DND-41 (cell line): ENCODE measurements at regions not wholly inside any gene's neighbourhood (a gene's known extent, or its start where the extent isn't known, plus 50 kb on each side); places are given as distances from the start of the nearest gene placed in this dataset.

Source experiments
- ATAC-seq: fragments of 200-7000 bp; cut with Tn5 transposase; 3 replicates; pipeline ENCODE4 v1.9.1; 2021; ENCODE audit warnings: low read depth; ENCODE audit not compliant: insufficient read depth
- DNase-seq: peaks from one replicate; pipeline ENCODE4 v3.0.0-alpha.2; 2020
- H2AFZ ChIP-seq: 2 replicates; pipeline ENCODE4 v1.6.0; 2012; ENCODE audit warnings: low read depth, low read length
- H3K27ac ChIP-seq: 2 replicates; pipeline ENCODE4 v1.5.1; 2012; ENCODE audit warnings: low read length, inconsistent platforms
- H3K27me3 ChIP-seq: fragments of 200-600 bp; sonication (generic); 2 replicates; pipeline ENCODE4 v1.6.0; 2012; ENCODE audit warnings: low read length, mild to moderate bottlenecking, inconsistent platforms; ENCODE audit not compliant: insufficient read depth, poor library complexity
- H3K36me3 ChIP-seq: 2 replicates; pipeline ENCODE4 v1.5.1; 2012; ENCODE audit warnings: low read length, inconsistent platforms; ENCODE audit not compliant: insufficient read depth
- H3K4me1 ChIP-seq: 2 replicates; pipeline ENCODE4 v1.5.1; 2012; ENCODE audit warnings: mild to moderate bottlenecking, low read length; ENCODE audit not compliant: insufficient read depth
- H3K4me2 ChIP-seq: 2 replicates; pipeline ENCODE4 v1.6.0; 2012; ENCODE audit warnings: mild to moderate bottlenecking, moderate library complexity, low read length, inconsistent platforms; ENCODE audit not compliant: insufficient read depth
- H3K4me3 ChIP-seq, 2 experiments: fragments of 200-600 bp in 1 of 2; shearing (Covaris generic) in 1 of 2; 2 replicates each; pipeline ENCODE4 v1.5.1; 2012 to 2016; ENCODE audit warnings: inconsistent platforms in 2 of 2, low read length in 2 of 2, mild to moderate bottlenecking in 2 of 2, low read depth in 1 of 2, moderate library complexity in 1 of 2
- H3K79me2 ChIP-seq: 2 replicates; pipeline ENCODE4 v1.6.0; 2012; ENCODE audit warnings: low read length, inconsistent platforms; ENCODE audit not compliant: insufficient read depth
- H3K9ac ChIP-seq: 2 replicates; pipeline ENCODE4 v1.6.0; 2012; ENCODE audit warnings: low read depth, mild to moderate bottlenecking, inconsistent platforms, low read length, moderate library complexity
- H3K9me3 ChIP-seq: 2 replicates; pipeline ENCODE4 v1.5.1; 2012; ENCODE audit warnings: low read length, moderate library complexity, mild to moderate bottlenecking, inconsistent platforms; ENCODE audit not compliant: insufficient read depth, severe bottlenecking
- H4K20me1 ChIP-seq: 2 replicates; pipeline ENCODE4 v1.6.0; 2012; ENCODE audit warnings: low read length; ENCODE audit not compliant: insufficient read depth
- CTCF ChIP-seq: IDR thresholded peaks from 2 replicates; pipeline ENCODE4 v1.5.1; 2012; ENCODE audit warnings: borderline replicate concordance, low read length, moderate library complexity, mild to moderate bottlenecking; ENCODE audit not compliant: poor library complexity, severe bottlenecking; ENCODE audit errors: extremely low read depth
- EZH2 ChIP-seq: IDR thresholded peaks from 3 replicates; pipeline ENCODE4 v1.6.1; 2012; ENCODE audit warnings: borderline replicate concordance, low read depth, mild to moderate bottlenecking, moderate library complexity, low read length, inconsistent platforms; ENCODE audit not compliant: severe bottlenecking

- Histone ChIP-seq H3K27ac (no peak overlapping the region), H3K4me3 (no peak overlapping the region), H3K79me2 (no peaks in the 10 kb centered on the region), H4K20me1 (no peaks in the 10 kb centered on the region), H3K4me2 (no peak overlapping the region), H3K27me3 (no peaks in the 10 kb centered on the region), H3K9ac (no peak overlapping the region), H3K9me3 (no peaks in the 10 kb centered on the region), H3K36me3 (no peaks in the 10 kb centered on the region), H2AFZ (no peak overlapping the region), H3K4me1 (no peaks in the 10 kb centered on the region)
- TF ChIP-seq EZH2 (no peak), CTCF (no peak)
- ATAC-seq = no peak
- no peak for DNase-seq
Measured at GRCh38 chr14:25552826-25553225, 502.9 kb upstream of the STXBP6 start.

DNA sequence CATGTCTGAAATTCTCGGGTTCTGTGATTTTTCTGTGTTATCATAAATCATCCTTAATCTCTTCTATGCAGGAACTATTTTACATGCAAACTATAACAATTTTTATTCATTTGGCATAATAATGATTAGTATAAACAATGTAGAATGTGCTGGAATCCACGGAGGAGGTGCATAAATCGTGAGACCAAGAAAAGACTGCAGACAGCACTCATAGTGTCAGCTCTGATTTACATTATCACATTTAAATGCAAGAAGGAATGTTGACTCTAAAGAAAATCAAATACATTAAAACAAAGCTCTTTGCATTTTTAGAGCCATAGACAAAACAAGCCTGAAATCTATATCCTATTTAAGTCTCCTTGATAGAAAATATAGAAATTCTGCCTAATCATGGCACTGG lies 501.7 kb upstream of the STXBP6 start:
- no peaks in the 10 kb centered on the region for H3K27me3 ChIP-seq
- no peak overlapping the region for H3K9ac ChIP-seq
- no peaks in the 10 kb centered on the region for H3K9me3 ChIP-seq
- no peak for TF ChIP-seq EZH2
- TF ChIP-seq CTCF = no peak
- no peak overlapping the region for H3K4me2 ChIP-seq
- no peak overlapping the region for H3K4me3 ChIP-seq
- H3K4me1 ChIP-seq = no peaks in the 10 kb centered on the region
- H3K79me2 ChIP-seq = no peaks in the 10 kb centered on the region
- H4K20me1 ChIP-seq = no peaks in the 10 kb centered on the region
- ATAC-seq = no peak
- no peak overlapping the region for H2AFZ ChIP-seq
- H3K36me3 ChIP-seq = no peaks in the 10 kb centered on the region
- no peak overlapping the region for H3K27ac ChIP-seq
- DNase-seq = no peak

DNA sequence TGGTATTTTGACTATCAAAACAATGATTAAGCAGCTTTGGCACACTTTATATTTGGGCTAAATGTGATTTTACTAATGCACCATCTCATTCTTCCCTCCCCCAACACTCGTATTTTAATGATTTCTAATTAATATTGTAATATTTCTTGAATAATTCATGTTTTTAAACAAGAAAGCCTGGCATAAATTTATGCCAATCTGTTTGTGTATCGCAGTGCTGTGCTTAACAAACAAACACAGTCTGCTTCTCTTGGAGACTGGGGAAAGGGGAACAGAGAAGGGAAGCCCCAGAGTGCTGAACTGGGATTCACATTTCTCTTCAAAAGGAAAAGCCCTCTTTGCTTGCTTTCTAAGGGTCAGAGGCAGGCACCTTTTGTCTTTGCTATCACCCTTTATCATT lies 496.9 kb upstream of the STXBP6 start:
- H3K79me2 ChIP-seq = no peaks in the 10 kb centered on the region
- DNase-seq (no peak), ATAC-seq (no peak)
- no peak overlapping the region for H3K4me3 ChIP-seq
- no peaks in the 10 kb centered on the region for H3K4me1 ChIP-seq
- TF ChIP-seq EZH2 (no peak), CTCF (no peak)
- H3K9me3 ChIP-seq = no peaks in the 10 kb centered on the region
- no peak overlapping the region for H3K4me2 ChIP-seq
- no peaks in the 10 kb centered on the region for H3K27me3 ChIP-seq
- H3K27ac ChIP-seq = no peak overlapping the region
- H3K36me3 ChIP-seq = no peaks in the 10 kb centered on the region
- no peak overlapping the region for H3K9ac ChIP-seq
- H4K20me1 ChIP-seq = no peaks in the 10 kb centered on the region
- no peak overlapping the region for H2AFZ ChIP-seq

DNA sequence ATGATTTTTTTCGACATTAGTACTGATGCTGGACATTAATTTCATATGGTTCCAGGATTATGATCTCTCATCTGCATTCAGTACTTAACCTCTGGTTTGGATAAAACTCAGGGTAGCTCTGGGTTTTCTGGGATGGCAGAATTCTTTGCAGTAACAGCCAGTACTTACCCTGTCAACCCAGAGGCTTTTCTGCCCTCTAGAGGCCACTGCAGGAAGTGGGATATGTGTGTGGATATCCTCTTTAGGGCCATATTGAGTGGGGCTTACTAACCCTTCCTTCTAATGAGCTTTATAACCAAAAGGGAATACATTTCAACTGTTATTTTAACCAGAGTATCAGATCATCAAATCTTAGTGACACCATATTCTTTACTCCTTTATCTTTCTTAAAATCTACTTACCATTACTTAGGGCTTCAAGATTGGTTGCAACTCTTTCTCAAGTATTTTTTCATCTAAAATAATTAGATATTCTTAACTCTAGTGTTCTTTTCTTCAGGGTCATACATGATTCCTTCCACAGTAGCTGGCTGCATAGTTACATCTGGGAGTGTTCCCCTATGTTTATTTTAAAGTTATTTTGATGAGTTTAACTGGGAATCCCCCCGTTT lies 488.0 kb upstream of the STXBP6 start:
- Histone ChIP-seq H3K27me3 (no peaks in the 10 kb centered on the region), H2AFZ (no peak overlapping the region), H3K79me2 (no peaks in the 10 kb centered on the region), H3K4me1 (no peaks in the 10 kb centered on the region), H4K20me1 (no peaks in the 10 kb centered on the region), H3K4me3 (no peak overlapping the region), H3K27ac (no peak overlapping the region), H3K9me3 (no peaks in the 10 kb centered on the region), H3K9ac (no peak overlapping the region), H3K36me3 (no peaks in the 10 kb centered on the region), H3K4me2 (no peak overlapping the region)
- TF ChIP-seq EZH2 (no peak), CTCF (peak; percentile 67)
- peak; percentile 69 for ATAC-seq
- DNase-seq = peak; percentile 35
